Esophagus squamous epithelium (tissue), 5 donors: ENCODE measurements at regions not wholly inside any gene's neighbourhood (a gene's known extent, or its start where the extent isn't known, plus 50 kb on each side); places are given as distances from the start of the nearest gene placed in this dataset.

ENCODE experiments used
- DNase-seq: peaks from one replicate; lab custom pipeline; 2025; lab: John Stamatoyannopoulos, UW
- H3K27ac ChIP-seq, 4 donors: fragments of 200-600 bp; sonication (generic); one replicate each; pipeline ENCODE4 v1.5.1; 2016 to 2019; ENCODE audit warnings: mild to moderate bottlenecking in 1 of 4
- H3K27me3 ChIP-seq, 4 donors: fragments of 200-600 bp; sonication (generic); 1 replicate in 3 of 4; 2 replicates in 1 of 4; pipeline versions ENCODE4 v1.5.1 to v1.6.0; 2017 to 2021; ENCODE audit warnings: antibody characterized with exemption in 1 of 4
- H3K36me3 ChIP-seq, 3 donors: fragments of 200-600 bp; sonication (generic); one replicate each; pipeline ENCODE4 v1.5.1; 2016 to 2019
- H3K4me1 ChIP-seq, 3 donors: fragments of 200-600 bp; sonication (generic); one replicate each; pipeline ENCODE4 v1.5.1; 2017 to 2019
- H3K4me3 ChIP-seq, 4 donors: fragments of 200-600 bp; sonication (generic); 1 replicate in 3 of 4; 2 replicates in 1 of 4; pipeline ENCODE4 v1.5.1; 2016 to 2019; ENCODE audit warnings: mild to moderate bottlenecking in 2 of 4, moderate library complexity in 1 of 4
- H3K9me3 ChIP-seq, 3 donors: fragments of 200-600 bp; sonication (generic); one replicate each; pipeline ENCODE4 v1.5.1; 2016 to 2019
- POLR2A ChIP-seq, 4 donors: fragments of 450-650 bp; IDR thresholded peaks; one replicate each; pipeline ENCODE4 v1.6.1; 2017; ENCODE audit warnings: antibody characterized with exemption in 4 of 4, mild to moderate bottlenecking in 4 of 4, moderate library complexity in 3 of 4
- WGBS, 2 donors: methylation state at CpG; one replicate each; pipeline ENCODE4 v1.1.5; 2018; 5-methylcytosine and 5-hydroxymethylcytosine counted together
- intact Hi-C: fragments of 100-400 bp; cut with DNase I; formaldehyde crosslinking; loops from one replicate; pipeline ENCODE4 v1.15.0; 2022
- TF ChIP-seq, protein P1 (sequence below), 6 experiments: fragments of 450-650 bp in 4 of 6; fragments of 200-600 bp in 2 of 6; sonication (generic) in 2 of 6; IDR thresholded peaks; one replicate each; pipeline ENCODE4 v1.5.1; 2016 to 2019; ENCODE audit warnings: antibody characterized with exemption in 6 of 6, mild to moderate bottlenecking in 4 of 6, moderate library complexity in 4 of 6
- donor health status: DM: yes; HTN: yes; CAD: no.

DNA sequence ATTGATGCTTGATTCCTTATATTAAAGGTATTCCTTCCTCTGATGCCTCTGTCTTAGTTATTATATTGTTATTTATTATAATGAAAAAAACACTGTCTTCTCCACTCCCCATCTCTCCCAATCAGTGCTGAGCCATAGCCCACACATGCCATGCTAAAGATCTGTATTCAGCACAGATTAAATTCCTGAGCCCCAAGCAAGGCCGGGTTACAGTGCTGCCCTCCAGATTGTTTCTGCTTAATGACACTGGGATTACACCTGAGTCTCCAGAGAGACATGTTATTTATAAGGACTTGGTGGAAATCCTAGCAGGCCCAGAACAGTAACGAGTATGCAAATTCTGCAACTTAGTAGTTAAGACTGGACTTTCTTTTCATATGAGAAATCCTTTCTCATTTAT, 305.9 kb upstream of the UMPS start:
- DNase-seq, result no peak
- H3K4me1 ChIP-seq, result no peaks in the 10 kb centered on the region
- H3K27ac ChIP-seq, result no peak overlapping the region
- H3K4me3 ChIP-seq, result no peak overlapping the region
- TF ChIP-seq POLR2A (IDR thresholded peaks at IDR 0.05), result no peak
- TF ChIP-seq, protein P1, sequence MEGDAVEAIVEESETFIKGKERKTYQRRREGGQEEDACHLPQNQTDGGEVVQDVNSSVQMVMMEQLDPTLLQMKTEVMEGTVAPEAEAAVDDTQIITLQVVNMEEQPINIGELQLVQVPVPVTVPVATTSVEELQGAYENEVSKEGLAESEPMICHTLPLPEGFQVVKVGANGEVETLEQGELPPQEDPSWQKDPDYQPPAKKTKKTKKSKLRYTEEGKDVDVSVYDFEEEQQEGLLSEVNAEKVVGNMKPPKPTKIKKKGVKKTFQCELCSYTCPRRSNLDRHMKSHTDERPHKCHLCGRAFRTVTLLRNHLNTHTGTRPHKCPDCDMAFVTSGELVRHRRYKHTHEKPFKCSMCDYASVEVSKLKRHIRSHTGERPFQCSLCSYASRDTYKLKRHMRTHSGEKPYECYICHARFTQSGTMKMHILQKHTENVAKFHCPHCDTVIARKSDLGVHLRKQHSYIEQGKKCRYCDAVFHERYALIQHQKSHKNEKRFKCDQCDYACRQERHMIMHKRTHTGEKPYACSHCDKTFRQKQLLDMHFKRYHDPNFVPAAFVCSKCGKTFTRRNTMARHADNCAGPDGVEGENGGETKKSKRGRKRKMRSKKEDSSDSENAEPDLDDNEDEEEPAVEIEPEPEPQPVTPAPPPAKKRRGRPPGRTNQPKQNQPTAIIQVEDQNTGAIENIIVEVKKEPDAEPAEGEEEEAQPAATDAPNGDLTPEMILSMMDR (IDR thresholded peaks at IDR 0.05), result no peak
- no peaks in the 10 kb centered on the region for H3K9me3 ChIP-seq
- intact Hi-C loops, result no loop called here
- peaks cover 0 to 11% (median 0%) of the 10 kb centered on the region in 3 donors for H3K36me3 ChIP-seq
- H3K27me3 ChIP-seq, result no peaks in the 10 kb centered on the region
- 77 to 80% methylated on average over 2 of the region's 2 CpGs for WGBS, 2 donors

DNA sequence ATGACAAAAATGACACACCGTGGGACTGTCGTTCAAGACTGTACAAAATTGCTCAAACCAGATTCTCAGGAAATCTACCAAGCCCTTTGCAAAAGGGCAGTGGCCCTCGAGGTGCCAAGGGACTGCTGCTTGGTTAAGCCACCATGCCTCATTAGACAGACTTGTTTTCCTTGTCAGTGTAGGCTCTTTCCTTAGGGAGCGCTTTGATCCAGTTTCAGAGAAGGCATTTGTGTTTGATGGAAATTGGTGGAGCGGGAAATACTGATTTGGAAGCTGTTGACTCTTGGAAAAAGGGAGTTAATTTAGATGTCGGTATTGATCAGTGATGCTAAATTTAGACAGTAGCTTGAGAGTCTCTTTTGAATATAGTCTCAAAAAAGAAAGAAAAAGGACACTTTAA, 304.3 kb upstream of the UMPS start:
- WGBS, 2 donors, result 85 to 86% methylated on average over 5 to 6 of the region's 6 CpGs

DNA sequence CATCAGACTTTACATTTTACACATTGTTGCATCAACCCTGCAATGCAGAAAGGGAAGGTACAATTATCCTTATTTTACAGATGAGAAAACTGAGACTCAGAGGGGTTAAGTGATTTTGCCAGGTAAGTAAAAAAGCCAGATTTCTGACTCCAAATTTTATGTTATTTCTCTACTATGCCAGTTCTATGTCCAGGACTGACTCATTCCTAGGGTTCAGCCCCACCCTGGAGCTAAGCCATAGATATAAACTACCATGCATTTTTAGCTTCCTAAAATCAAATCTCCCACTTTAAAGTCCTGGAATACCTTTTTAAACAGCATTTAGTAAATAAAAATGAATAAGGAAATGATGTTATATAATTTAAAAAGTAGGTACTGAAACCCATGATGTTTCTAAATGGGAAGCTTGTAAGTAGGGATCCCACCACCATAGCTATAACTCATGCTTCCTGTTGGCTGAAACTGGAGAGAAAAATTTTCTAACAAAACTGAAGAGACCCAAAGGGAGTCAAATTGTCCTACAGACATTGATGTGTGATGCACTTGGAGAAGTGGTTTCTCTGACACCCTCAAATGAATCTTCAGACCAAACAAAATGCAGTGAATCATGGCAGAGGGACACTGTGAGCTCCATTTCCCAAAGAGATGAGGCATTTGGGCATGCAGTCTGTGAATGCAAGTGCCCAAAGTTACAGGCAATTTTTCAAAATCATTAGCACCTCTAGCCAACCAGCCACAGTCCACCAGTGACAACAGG, 301.7 kb upstream of the UMPS start:
- intact Hi-C loops, result no loop called here
- no peak for TF ChIP-seq POLR2A (IDR thresholded peaks at IDR 0.05)
- TF ChIP-seq, protein P1 (IDR thresholded peaks at IDR 0.05), result no peak
- Histone ChIP-seq H3K4me1 (no peaks in the 10 kb centered on the region), H3K4me3 (no peak overlapping the region), H3K9me3 (no peaks in the 10 kb centered on the region), H3K27ac (no peak overlapping the region), H3K27me3 (no peaks in the 10 kb centered on the region), H3K36me3 (peaks cover 0 to 5% (median 0%) of the 10 kb centered on the region in 3 donors)
- DNase-seq, result no peak

More for the DNA sequence above, 304.3 kb upstream of the UMPS start:
- H3K4me3 ChIP-seq, result no peak overlapping the region
- TF ChIP-seq POLR2A (IDR thresholded peaks at IDR 0.05), result no peak
- TF ChIP-seq, protein P1 (IDR thresholded peaks at IDR 0.05), result no peak
- no peaks in the 10 kb centered on the region for H3K9me3 ChIP-seq
- DNase-seq, result no peak
- H3K36me3 ChIP-seq, result peaks cover 0 to 16% (median 0%) of the 10 kb centered on the region in 3 donors
- no peak overlapping the region for H3K27ac ChIP-seq
- intact Hi-C loops, result no loop called here
- no peaks in the 10 kb centered on the region for H3K4me1 ChIP-seq
- H3K27me3 ChIP-seq, result no peaks in the 10 kb centered on the region

DNA sequence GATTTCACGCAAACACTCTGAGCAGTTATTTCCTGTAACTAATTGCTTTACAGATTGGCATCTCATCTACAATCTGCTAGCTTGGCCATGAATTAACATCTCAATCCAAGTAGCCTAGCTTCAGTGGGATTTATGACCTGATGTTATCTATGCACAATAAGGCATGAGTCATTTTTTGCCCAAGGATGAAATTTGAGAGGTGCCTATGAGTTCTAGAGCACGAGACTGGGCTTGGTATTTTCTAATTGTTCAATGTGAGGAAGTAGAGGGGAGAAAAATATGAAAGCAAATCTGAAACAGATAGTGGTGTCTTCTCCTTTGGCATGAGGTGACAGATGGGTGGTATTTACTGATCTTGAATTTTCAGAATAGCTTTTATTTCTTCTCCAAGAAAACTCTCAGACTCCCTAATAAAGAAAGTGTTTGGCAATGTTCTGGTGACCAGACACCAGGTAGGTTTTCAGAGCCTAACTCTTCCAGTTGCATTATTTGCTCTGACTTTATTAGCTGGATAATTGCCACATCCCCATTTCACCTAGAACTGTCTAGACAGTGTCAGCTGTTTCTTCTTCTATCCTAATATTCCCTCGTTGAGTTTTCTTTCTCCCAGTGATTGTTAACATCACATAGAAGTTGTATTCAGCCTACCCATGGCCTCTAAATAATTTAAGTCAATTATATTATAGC, 301.0 kb upstream of the UMPS start:
- H3K4me1 ChIP-seq, result no peaks in the 10 kb centered on the region
- H3K4me3 ChIP-seq, result no peak overlapping the region
- no peaks in the 10 kb centered on the region for H3K9me3 ChIP-seq
- H3K27ac ChIP-seq, result no peak overlapping the region
- TF ChIP-seq, protein P1 (IDR thresholded peaks at IDR 0.05), result no peak
- TF ChIP-seq POLR2A (IDR thresholded peaks at IDR 0.05), result no peak
- DNase-seq, result no peak
- WGBS, 2 donors, result 44 to 45% methylated on average over 3 of the region's 3 CpGs
- peaks cover 0 to 8% (median 0%) of the 10 kb centered on the region in 3 donors for H3K36me3 ChIP-seq
- no peaks in the 10 kb centered on the region for H3K27me3 ChIP-seq
- intact Hi-C loops, result no loop called here

DNA sequence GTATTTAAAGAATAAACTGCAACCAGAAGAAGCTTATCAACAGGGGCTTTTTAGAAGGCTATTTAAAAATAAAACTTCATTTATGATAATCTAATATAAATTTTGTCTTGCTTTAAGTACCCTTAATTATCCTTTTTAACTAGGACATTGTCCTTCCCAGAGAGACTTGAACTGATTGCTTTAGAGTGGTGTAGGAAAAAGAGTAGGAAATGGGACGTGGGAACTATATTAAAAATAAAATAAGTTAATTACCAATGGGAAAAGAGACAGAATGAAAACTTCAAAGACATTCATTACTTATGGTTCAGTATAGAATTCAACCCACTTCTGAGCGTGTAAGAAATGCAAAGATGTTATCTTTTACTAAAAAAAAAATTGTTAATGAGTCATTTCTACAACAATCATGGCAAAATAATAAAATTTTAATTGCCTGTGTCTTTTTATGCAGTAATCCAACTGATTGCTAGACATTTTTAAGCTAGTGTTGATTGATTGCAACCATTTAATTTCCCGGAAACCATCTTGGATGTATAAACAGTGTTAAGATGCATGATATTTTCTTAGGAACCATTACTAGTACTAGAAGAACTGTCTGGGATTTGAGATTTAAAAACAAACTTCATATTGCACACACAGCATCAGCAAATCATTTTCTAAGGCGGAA, 298.8 kb upstream of the UMPS start:
- H3K9me3 ChIP-seq, result no peaks in the 10 kb centered on the region
- H3K27me3 ChIP-seq, result no peaks in the 10 kb centered on the region
- 73 to 75% methylated on average over 4 of the region's 4 CpGs for WGBS, 2 donors
- no peak overlapping the region for H3K4me3 ChIP-seq
- intact Hi-C loops, result no loop called here
- no peaks in the 10 kb centered on the region for H3K4me1 ChIP-seq
- no peak overlapping the region for H3K27ac ChIP-seq
- no peak for DNase-seq
- no peak for TF ChIP-seq POLR2A (IDR thresholded peaks at IDR 0.05)
- TF ChIP-seq, protein P1 (IDR thresholded peaks at IDR 0.05), result no peak
- H3K36me3 ChIP-seq, result peaks cover 0 to 10% (median 0%) of the 10 kb centered on the region in 3 donors
